ENCODE measurements at regions not wholly inside any gene's neighbourhood (a gene's known extent, or its start where the extent isn't known, plus 50 kb on each side); places are given as distances from the start of the nearest gene placed in this dataset.
"Not testable (repeated sequence)": the region's sequence is repeated elsewhere in the genome, so short reads cannot be mapped to it uniquely, and the experiment has no call there.

DNA sequence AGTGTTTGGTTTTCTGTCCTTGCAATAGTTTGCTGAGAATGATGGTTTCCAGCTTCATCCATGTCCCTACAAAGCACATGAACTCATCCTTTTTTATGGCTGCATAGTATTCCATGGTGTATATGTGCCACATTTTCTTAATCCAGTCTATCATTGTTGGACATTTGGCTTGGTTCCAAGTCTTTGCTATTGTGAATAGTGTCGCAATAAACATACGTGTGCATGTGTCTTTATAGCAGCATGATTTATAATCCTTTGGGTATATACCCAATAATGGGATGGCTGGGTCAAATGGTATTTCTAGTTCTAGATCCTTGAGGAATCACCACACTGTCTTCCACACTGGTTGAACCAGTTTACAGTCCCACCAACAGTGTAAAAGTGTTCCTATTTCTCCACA, 269.8 kb upstream of the DCN start:
- not testable (repeated sequence) for DNase-seq (ENCODE audit: low spot score)

DNA sequence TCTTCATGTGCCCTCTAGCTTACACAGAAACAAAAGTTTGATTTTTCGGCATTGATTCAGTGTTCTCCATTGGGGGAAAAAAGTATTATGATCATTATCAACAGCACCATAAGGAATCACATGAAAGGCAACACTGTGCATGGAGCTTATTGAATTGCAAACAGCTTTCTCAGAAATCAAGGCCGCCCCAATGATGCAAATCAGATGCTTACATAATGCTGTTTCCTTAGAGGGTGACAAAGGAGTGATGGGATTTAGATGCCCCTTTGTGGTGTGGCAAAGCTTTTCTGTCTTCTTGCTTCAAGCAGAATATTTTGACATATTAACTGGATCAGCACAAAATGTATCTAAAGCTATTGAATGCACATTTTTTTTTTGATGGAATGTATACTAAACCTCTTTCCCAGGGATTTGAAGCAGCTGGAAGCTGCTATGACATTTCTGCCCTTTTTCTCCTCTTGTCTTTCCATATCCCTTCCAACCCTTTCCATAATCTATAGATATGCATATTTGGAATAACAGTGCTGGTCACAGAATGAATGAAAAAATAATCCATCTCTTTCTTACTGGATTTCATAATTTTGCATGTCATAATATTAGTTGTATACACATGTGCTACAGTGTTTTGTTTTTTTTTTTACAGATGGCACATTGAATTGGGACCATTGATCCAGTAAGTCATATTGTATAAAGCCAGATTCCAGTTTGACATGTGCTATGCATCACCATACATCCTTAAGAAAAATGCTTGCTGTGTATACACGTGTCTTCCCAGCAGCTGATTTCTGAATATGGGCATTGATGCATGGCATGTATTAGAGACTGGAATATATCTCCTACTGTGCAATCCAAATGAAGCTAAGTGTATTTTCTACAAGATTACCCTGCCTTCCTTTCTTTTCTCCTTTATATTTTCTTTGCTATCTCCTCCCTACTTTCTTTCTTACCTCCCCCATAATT, 259.7 kb upstream of the DCN start:
- no peak for DNase-seq (ENCODE audit: low spot score)

DNA sequence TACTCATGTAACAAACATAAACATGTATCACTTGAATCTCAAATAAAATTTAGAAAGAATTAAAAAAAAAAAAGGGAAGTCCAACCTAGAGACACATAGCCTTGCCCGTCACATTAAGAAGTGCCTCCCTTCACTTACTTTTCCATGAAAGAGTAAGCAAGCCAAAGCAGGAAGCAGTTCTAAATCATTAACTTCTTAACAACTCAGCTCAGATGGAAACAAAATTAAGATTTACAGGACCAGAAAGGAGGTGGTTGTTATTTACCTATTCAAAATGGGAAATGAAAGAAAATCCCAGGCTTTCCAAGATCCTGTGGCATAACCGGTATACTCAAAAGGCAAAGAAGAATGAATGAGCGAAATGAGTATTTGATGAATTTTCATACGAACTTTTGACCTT, 258.6 kb upstream of the DCN start:
- DNase-seq (ENCODE audit: low spot score): no peak

DNA sequence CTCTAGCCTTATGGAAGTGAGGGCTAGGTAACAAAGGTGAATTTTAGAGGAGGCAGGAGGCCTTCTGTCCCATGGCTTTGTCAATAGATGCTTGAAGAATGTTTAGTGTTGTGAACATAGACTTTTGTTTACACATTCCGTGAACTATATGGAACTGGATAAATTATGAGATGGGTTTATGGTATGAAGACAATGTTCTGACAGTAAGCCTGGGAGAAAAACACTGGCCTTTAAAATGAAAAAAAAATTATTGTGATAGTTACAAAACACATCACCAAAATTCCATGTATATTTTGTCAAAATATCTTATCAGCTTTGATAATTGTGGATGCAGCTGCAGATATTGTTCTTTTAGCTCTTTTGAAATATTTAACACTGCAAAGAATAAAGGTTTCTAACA, 251.5 kb upstream of the DCN start:
- DNase-seq (ENCODE audit: low spot score): no peak

DNA sequence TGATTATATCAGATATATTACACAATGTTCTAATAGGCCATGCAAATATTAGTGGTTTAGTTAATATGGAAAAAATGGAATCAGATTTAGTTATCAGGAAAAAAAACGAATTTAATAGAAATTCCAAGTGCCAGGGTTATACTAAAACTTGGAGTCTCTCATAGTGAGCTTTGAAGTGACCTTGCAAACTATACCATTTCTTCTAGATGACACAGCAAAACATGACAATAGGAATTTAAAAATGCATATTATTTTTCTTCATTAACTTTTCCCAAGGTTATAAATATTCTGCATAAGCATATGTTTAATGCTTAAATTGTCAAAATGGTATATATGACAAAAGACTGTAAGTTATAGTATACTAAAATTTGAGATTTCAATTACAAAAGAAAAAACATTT, 250.1 kb upstream of the DCN start:
- DNase-seq (ENCODE audit: low spot score): no peak

DNA sequence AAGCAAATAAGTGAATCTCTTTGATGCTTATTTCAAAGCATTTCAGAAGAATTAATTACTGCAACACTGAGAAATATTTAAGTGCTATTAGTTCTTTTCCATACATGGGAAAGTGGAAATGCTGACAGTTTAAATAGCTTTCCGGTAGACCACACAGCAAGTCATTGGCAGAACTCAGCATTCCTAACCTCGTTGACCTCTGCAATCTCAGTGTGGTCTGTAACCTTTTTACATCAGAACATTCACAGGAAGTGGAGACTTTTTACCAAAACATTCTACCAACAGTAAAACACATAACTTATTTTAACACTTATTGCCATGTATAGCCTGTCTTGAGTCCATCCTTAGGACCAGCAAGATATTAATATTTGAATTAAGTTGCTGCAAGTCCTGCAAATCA, 249.5 kb upstream of the DCN start:
- DNase-seq (ENCODE audit: low spot score): no peak

DNA sequence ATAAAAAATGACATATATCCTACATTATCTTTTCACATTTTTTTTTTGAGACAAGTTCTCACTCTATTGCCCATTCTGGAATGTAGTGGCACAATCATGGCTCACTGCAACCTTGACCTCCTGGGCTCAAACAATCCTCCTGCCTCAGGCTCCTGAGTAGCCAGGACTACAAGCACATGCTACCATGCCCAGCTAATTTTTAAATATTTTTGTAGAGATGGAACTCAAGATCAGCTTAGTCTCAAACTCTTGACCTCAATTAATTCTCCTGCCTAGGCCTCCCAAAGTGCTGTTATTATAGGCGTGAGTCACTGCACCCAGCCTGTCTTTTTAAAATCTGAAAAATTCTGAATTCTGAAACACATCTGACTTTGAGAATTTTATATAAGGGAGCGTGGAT, 241.9 kb upstream of the DCN start:
- DNase-seq (ENCODE audit: low spot score): no peak

DNA sequence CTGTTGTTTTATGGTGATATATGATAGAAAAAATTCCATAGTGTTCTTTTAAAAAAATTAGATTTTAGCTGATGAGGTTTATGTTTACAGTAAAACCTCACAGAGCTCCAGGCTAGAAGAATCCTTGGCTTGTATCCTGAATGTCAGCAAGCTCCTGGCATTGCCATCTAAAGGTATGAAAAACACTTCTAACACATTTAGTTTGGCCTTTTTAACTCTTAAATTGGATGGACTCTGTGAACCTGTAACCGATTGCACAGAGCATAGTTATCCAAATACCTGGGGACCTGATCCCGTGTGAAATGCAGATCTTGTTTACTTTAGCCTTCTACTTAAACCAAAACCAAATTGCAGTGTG, 241.1 kb upstream of the DCN start:
- DNase-seq (ENCODE audit: low spot score): no peak

DNA sequence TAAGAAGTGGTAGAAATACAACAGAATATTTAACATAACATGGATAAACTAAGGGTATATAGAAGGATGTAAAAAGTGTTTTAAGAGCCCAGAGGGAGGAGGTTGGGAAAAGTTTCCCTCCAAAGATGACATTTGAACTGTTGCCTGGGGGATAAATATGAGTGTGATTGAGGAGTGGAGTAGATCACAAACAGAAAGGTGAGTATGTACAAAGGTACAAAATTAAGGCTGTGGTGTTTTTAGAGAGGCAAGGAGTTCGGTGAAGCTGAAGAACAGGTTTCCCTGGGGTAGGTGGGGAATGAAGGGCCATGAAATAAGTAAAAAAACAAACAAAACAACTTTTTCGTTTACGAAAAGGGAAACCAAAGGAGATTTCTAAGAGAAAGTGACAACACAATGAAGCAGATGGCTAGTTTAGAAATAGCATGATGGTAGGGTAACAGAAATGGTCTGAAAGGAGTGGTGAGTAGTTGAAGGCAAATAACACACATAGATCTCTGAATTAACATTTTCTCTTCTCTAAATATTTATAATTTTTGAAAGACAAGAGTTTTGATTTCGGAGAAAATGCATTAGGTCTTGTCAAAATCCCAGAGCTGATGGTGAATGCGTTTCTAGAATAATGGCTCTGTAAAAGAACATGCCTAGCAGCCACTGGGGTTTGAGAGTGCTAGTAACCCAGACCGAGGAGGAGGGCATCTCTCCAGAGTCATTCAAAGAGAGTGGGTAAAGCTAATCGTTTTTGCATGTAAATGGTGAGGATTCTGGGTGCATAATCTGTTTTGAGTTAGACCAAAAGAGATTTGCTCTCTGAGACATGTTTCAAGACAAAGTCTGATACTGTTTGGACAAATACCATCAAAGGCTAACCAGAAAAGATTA, 240.4 kb upstream of the DCN start:
- no peak for DNase-seq (ENCODE audit: low spot score)

DNA sequence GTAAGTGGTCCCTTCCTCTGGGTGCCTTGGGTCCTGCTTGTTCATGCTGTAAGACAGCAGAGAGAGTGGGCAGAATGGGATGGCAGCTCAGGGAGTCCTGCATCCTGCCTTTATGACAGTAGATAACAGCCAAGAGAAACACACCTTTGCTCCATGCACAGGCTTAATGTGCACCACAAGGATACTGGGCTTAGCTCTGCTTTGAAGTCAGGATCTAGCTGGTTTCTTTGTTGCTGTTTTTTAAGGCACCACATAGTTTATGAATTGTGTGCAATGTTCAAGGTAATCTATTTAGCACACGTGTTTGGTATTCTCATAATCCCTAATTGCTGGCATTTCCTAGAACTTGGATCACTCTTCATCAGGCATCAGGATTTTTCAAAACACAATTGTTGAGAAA, 239.5 kb upstream of the DCN start:
- DNase-seq (ENCODE audit: low spot score): no peak

DNA sequence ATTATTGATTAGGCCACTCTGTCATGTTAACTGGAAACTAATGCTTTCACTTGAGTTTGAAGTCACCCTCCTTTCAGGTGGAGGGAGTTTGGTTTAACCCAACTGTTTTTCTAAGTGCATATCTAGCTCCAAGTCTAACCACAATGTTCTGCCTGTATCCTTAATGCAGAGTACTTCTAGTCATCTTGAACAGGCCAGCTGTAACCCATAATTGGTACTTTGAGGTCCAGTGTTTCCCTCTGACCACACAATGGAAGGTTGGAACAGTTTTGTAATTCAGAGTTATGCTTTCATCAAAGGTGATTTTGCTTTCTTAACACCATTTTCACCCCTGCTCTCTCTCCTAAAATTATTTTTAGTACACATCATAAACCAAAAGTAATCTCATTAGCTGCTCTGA, 237.2 kb upstream of the DCN start:
- DNase-seq (ENCODE audit: low spot score): no peak

DNA sequence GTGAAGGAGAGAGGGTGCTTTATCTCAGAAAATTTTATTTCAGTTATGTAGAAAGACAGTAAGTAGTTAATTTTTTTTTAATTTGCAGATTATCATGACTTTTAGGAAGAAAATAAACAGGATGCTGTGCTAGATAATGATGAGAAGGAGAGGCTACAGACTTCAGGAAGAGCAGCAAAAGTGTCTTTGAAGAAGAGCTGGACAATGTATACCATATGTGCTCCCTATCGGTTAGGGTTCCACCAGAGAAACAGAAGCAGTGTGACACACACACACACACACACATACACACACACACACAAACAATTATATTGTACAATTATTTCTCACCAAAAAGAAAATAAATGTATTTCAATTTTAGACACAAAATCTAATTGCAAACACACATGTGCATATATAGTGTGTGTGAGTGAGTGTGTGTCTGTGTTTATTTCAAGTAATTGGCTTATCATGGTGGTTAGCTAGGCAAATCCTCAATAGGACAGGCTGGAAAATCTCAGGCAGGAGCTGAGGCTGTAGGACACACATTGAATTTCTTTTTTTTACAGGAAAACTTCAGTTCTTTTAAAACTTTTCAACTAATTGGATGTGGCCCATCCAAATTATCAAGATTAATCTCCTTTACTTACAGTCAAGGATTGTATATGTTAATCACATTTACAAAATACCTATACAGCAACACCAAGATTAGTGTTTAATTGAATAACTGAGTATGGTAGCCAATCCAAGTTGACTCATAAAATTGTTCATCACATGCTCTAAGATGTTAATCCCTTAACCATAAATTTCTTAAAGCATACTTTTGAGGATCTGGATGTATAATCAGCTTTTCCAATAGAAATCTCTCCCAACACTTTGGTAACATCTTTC, 235.8 kb upstream of the DCN start:
- no peak for DNase-seq (ENCODE audit: low spot score)

DNA sequence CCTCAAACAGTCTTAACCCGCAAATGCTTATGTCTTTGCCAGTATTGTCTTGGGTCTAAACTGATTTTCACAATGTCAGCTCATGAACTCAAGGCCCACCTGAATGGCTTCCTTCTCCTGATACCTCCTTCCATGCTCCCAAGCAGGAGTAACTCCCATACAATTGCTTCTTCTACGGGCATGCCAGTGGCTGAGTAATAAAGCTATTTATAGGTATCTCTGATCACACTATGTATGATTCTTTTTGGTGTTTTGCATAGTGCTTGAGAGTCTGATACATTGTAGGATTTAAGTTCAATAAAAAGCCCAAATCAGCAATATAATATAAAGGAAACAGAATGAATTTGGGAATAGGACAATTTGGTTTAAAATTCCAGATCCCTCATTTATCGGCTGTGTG, 235.0 kb upstream of the DCN start:
- no peak for DNase-seq (ENCODE audit: low spot score)

DNA sequence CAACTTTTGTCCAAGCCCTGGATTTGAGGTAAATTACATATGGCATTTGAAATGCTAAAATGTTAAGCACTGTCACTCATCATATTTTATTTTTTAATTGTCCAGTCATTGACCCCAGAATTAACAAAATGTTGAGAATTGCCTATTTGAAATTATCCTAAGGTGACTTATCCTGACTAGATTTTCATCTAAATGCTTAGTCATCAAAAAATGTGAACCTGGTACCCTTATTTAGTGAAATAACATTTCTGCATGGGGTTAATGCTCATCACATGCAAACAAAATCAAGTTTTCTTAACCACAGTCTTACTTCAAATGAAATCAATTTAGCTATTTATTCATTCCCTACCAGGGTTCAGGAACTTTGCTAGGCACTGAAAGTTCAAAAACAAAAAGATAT, 232.0 kb upstream of the DCN start:
- DNase-seq (ENCODE audit: low spot score): no peak

DNA sequence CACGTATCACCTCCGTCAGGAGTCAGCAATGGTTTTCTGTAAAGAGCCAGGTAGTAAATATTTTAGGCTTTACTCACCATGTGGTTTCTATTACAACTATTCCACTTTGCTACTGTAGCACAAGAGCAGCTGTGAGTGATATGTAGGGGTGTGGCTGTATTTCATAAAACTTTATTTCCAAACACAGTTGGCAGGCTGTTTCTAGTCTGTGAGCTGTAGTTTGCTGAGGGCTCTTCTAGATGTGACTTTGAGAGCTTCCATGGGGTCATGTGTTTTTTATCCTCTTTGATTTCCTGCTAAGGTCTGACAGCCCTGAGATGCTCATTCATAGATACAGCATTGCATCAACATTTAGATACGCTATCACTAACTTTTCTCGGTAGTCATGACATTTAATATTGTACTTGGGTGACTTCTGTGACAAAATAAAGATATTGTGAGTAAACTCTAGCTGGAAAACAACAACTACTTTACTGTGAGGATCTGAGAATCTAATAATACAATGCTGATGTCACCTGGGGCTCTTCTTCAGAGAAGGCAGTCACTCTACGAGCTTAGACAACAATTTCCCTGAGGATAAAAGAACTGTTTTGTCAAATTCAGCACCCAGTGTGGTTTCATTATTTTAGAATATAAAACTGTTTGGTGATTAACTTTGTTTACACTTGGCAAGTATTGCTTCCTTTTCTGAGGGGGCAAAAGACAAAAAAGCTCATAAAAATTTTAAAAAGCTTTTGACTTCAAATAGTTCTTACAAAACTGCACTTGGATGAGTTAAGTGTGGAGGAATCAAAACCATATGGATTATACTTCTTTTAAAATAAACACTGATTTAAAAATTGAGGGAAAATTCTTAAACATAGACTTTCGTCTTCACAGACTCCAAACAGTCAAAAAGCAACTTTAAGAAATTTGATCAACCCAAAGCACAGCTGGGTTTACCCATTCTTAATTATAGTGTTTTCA, 231.2 kb upstream of the DCN start:
- no peak for DNase-seq (ENCODE audit: low spot score)

DNA sequence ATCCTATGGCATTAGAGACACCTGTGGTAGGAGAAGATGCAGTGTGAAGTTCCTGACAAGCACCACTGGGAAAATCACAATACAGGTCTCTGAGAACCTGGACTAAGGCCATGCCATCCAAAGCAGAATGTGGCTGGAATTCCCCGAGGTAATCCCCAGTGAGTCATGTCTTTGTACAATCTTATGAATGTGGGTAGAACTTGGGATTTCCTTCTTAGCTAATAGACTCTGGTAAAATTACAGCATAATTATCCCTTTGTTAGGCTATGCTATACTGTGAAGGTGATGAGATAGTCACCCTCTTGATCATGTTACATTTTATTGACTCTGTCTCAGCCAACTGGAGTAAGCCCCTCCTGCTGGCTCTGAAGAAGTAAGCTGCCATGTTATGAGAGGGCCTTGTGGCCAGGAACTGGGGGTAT, 224.3 kb upstream of the DCN start:
- DNase-seq (ENCODE audit: low spot score): no peak

DNA sequence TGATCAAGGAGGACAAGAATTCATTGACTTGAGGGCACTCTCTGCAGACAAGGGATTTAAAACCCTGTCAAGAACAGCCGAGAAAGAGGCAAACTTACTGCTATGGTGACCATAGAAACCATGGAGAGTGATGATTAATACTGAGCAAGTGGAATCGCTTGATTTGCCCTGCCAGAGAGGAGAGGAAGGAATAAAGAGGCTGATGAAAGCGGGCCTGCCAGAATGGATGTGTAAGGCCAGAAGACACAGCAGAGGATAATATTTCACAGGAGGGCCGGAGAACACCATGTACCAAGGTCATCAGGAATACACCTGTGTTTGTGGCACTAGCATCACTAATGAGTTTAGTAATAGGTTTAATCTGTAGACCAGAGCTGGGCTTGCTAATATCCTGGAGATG, 221.8 kb upstream of the DCN start:
- DNase-seq (ENCODE audit: low spot score): no peak

DNA sequence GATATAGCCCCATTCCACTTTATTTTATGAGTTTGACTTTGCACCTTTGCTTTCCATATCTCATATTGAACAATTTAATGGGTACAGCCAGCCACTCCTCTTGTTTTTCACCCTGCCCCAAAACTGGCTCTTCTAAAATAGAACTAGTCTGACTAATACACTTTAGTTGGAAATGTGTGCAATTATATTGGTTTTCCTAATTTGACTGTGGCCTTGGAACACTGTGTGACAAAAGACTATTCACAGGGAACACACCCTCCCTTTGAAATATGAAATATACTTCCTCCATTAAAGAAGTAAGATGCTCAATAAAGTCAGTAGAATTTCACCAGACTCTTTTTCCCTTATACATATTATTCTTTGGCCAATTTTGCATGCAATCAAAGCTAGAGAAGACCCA, 218.6 kb upstream of the DCN start:
- DNase-seq (ENCODE audit: low spot score): no peak

DNA sequence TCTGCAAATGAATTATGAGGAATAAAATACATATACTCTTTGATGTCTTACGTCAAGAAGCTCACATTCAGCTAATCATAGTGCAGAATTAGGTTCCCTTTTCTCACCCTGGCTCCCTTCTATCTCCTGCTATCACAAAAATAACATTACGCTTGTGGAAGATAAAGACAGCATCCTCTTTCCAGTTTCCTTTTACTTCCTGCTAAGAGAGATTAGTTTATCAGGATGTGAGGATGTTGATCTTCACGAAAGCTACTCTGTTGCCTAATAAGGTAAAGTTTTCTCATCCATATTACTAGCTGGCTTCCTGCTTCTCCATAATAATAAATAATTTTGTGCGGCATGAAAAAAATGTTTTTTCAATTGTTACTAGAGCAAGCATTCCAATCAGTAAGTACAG, 217.7 kb upstream of the DCN start:
- no peak for DNase-seq (ENCODE audit: low spot score)

DNA sequence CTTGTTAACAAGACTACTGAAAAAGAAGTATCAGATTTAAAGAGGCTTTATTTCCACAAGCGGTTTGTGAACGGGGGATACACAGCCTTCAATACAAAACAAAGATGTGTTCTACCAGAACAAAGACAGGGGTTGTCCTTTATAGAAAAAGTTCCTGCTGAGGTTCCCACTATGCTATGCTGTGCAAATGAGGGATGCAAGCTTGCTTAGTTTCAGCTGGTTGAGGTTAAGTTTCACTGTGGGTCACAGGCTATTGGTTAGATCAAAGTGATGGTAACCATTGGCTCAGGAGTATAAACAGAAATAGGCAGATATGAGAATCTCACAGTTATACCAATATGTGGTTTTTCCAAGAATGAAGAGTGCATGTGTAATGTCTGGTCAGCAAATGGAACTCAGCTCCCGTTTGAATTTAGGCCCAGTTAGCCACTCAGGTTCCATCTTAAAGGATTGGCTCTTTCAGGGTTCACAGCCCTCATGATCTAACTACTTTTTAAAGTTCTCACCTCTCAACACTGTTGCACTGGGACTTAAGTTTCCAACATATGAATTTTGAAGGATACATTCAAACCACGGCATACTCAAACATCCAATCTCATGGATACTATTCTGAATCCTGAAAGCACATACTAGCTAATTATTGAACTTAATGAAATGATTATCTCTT, 215.4 kb upstream of the DCN start:
- no peak for DNase-seq (ENCODE audit: low spot score)

DNA sequence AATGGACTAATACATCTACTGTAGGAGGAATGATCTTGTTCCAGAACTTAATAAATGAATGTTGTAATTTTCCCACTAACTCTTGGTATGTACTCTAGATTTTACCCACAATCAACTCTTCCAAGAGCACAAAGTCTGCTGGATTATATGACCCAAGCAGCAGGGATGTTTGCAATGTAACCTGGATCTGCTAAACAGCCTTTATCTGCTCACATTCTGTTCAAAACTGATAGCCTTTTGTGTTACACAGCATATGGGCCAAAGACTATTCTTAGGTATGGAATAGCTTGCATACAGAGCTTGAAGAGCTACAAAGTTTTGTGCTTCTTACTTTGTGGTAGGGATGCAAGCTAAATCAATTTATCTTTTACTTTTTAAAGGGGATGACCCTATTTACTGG, 213.7 kb upstream of the DCN start:
- DNase-seq (ENCODE audit: low spot score): no peak
